Calu3 (cell line): ENCODE measurements at regions not wholly inside any gene's neighbourhood (a gene's known extent, or its start where the extent isn't known, plus 50 kb on each side); places are given as distances from the start of the nearest gene placed in this dataset.

ENCODE experiments used
- BruUV-seq: library from RNA; stranded (reverse); fragments of 400-500 nt; replicated peaks from 2 replicates; lab custom pipeline; 2021; lab: Mats Ljungman, UMichigan
- CTCF ChIA-PET: fragments of 300-600 bp; sonication (Branson Sonifier 250); formaldehyde crosslinking; loops from one replicate; lab custom pipeline; 2022; ENCODE audit warnings: antibody characterized with exemption; lab: Charles Lee
- DNase-seq: peaks from one replicate; pipeline ENCODE4 v3.0.0; 2022
- H3K27ac Mint-ChIP-seq: one replicate; pipeline ENCODE4 v1.8.0; 2022; ENCODE audit warnings: mixed read lengths; ENCODE audit not compliant: unreplicated experiment
- H3K27me3 Mint-ChIP-seq: one replicate; pipeline ENCODE4 v1.8.0; 2022; ENCODE audit warnings: mixed read lengths; ENCODE audit not compliant: unreplicated experiment
- H3K36me3 Mint-ChIP-seq: one replicate; pipeline ENCODE4 v1.8.0; 2022; ENCODE audit warnings: mild to moderate bottlenecking, moderate library complexity, mixed read lengths; ENCODE audit not compliant: insufficient read depth, unreplicated experiment
- H3K4me1 Mint-ChIP-seq: one replicate; pipeline ENCODE4 v1.8.0; 2022; ENCODE audit warnings: mild to moderate bottlenecking, low read depth, mixed read lengths; ENCODE audit not compliant: unreplicated experiment
- H3K4me3 Mint-ChIP-seq: one replicate; pipeline ENCODE4 v1.8.0; 2022; ENCODE audit warnings: mild to moderate bottlenecking, low read depth, moderate library complexity, mixed read lengths; ENCODE audit not compliant: unreplicated experiment
- H3K9me3 Mint-ChIP-seq: one replicate; pipeline ENCODE4 v1.8.0; 2022; ENCODE audit warnings: low read depth, mixed read lengths; ENCODE audit not compliant: unreplicated experiment
- CTCF ChIP-seq: fragments of 200-600 bp; IDR thresholded peaks from one replicate; pipeline ENCODE4 v1.8.0; 2022; ENCODE audit warnings: antibody characterized with exemption; ENCODE audit not compliant: unreplicated experiment
- intact Hi-C: fragments of 100-400 bp; cut with micrococcal nuclease; formaldehyde crosslinking; loops from one replicate; pipeline ENCODE4 v1.10.0; 2022; ENCODE audit not compliant: unreplicated experiment

GRCh38 chr6:91540902-91541301, 954.0 kb upstream of the MAP3K7 start:
- Mint-ChIP-seq H3K4me3 (no peak overlapping the region), H3K4me1 (no peaks in the 10 kb centered on the region), H3K9me3 (no peaks in the 10 kb centered on the region), H3K27me3 (no peaks in the 10 kb centered on the region), H3K27ac (no peak overlapping the region), H3K36me3 (no peaks in the 10 kb centered on the region)
- no TSS peak for BruUV-seq
- no peak for DNase-seq
- no peak for TF ChIP-seq CTCF
- intact Hi-C loops: no loop called here
- CTCF ChIA-PET: no interaction called here

- H3K9me3 Mint-ChIP-seq: no peaks in the 10 kb centered on the region
- CTCF ChIA-PET: interaction anchor here (0.6 kb wide), 1 partner anchor 305 kb away, joined by 3 read pairs; no protein-coding TSS in a partner anchor
- BruUV-seq: no TSS peak
- no peak for DNase-seq
- H3K27me3 Mint-ChIP-seq: no peaks in the 10 kb centered on the region
- TF ChIP-seq CTCF: no peak
- H3K4me3 Mint-ChIP-seq: no peak overlapping the region
- H3K27ac Mint-ChIP-seq: no peak overlapping the region
- intact Hi-C loops: no loop called here
- no peaks in the 10 kb centered on the region for H3K36me3 Mint-ChIP-seq
- H3K4me1 Mint-ChIP-seq: no peaks in the 10 kb centered on the region
These were observed 952.6 kb upstream of the MAP3K7 start for GRCh38 chr6:91539456-91539855.

GRCh38 chr6:91538622-91539021, 951.8 kb upstream of the MAP3K7 start:
- BruUV-seq: no TSS peak
- no peaks in the 10 kb centered on the region for H3K27me3 Mint-ChIP-seq
- intact Hi-C loops: no loop called here
- CTCF ChIA-PET: interaction anchor here (0.6 kb wide), 1 partner anchor 304 kb away, joined by 3 read pairs; no protein-coding TSS in a partner anchor
- H3K27ac Mint-ChIP-seq: no peak overlapping the region
- H3K4me1 Mint-ChIP-seq: no peaks in the 10 kb centered on the region
- H3K4me3 Mint-ChIP-seq: no peak overlapping the region
- no peak for DNase-seq
- TF ChIP-seq CTCF: no peak
- H3K9me3 Mint-ChIP-seq: no peaks in the 10 kb centered on the region
- H3K36me3 Mint-ChIP-seq: no peaks in the 10 kb centered on the region

GRCh38 chr6:91534614-91535013, 947.7 kb upstream of the MAP3K7 start:
- H3K9me3 Mint-ChIP-seq: no peaks in the 10 kb centered on the region
- H3K4me1 Mint-ChIP-seq: no peaks in the 10 kb centered on the region
- intact Hi-C loops: no loop called here
- no peaks in the 10 kb centered on the region for H3K36me3 Mint-ChIP-seq
- H3K27ac Mint-ChIP-seq: no peak overlapping the region
- H3K27me3 Mint-ChIP-seq: no peaks in the 10 kb centered on the region
- TF ChIP-seq CTCF: no peak
- CTCF ChIA-PET: no interaction called here
- no peak overlapping the region for H3K4me3 Mint-ChIP-seq
- no TSS peak for BruUV-seq
- no peak for DNase-seq
